ENCODE measurements at regions not wholly inside any gene's neighbourhood (a gene's known extent, or its start where the extent isn't known, plus 50 kb on each side); places are given as distances from the start of the nearest gene placed in this dataset.

DNA sequence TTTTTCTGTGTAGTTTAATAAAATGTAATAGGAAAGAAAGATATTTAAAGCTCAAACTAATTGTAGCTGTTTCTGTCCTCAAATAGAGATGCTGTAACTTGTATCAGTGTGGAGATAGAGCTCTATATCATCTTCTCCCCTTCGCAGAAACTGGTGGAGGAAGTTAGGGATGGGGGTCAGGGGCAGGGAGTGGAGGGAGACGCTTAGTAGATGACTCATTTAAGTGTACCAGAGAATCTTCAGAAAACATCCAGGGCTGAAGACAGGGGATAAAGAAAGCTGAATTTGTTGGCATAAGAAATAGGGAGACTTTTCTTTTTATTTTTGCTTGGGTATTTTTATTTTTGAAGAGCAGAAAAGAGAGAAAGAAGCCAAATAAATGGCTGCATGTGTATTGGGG is 282.6 kb upstream of the DPYD start:
- no peak for DNase-seq (ENCODE audit: low read depth in 2 of 2)

DNA sequence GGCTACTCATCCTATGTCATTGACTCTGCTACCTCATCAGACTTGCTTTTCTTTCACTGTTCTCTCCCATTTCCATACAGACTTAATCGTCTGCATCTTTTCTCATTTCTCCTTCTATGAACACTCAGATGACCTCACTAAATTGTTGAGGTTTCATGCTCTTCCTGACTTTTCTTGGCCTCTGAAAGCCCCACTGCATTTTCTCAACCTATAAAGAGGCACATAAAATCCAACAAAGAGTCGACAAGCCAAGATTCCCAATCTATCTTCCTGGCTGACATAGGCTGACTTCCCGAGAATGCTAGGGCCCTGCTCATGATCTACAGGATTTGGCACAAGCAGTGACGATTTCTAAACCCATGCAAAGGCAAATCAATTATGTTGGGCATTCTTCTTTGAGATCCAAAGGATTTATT is 280.8 kb upstream of the DPYD start:
- no peak for DNase-seq (ENCODE audit: low read depth in 2 of 2)

DNA sequence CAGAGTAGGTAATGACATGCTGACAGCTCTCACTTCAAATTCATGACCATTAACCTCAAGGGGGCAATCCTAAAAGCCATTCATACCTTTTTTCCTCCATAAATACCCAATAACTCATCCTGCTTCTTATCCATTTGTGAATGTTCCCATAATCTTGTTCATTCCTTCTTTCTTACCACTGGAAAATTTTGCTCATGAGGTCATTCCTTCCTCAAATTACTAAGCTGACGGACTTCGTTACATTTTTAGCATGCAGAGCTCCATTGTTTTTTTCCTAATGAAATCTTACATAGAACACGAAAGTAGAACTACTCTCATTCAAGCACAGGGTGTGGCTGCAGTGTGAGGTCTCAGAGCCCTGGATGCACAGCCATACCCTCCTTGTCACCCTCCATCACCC is 276.5 kb upstream of the DPYD start:
- DNase-seq (ENCODE audit: low read depth in 2 of 2): no peak

DNA sequence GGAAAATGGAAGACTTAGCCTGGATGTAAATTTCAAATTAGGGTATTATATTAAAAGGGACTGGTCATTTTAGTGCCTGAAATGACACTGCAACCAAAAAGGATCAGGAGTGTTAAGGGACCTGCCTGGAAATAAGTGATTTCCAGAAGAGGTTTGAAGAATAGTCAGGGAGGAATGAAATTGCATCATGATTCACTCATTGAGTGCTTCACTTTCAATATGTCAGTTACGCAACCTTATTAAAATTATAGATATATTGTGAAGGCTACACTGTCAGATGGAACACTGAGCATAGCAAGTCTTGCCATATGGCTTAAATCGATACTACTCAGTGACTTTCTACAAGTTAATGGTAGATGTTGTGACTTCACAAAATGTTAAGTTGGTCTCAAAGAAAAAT is 275.2 kb upstream of the DPYD start:
- DNase-seq (ENCODE audit: low read depth in 2 of 2): no peak

DNA sequence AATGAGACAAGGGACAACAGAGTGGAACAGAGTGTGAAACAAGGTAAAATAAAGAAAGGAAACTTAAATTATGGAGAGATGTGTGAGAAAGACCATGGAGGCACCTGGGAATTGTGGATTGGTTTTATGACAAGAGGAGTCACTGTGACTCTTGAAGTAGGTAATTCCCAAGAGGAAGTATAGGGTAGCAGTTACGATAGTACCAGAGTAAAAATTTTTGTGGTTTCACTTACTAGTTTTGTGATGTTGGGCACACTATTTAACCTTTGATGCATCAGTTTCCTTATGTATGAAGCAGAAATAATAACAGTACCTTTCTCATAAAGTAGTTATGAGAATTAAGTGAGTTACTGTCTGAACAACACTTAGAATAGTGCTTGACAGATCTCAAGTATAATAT is 267.9 kb upstream of the DPYD start:
- DNase-seq (ENCODE audit: low read depth in 2 of 2): no peak

DNA sequence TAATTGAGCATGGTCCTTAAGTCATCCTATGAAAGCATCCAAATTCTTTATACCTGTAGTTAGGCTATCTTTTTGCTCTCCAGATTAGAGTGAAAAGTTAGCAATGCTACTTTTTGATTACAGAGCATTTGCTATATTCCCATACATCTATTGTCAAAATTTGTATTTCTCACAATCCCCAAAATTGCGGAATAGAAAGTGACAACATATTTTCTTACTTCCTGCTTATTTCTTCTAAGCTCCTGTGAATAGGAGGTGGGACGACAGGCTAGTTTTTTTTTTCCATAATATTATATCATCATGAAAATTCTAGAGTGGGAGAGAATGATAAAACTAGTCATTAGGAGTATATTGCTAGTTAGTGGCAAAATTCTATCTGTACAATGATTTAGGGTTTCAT is 264.0 kb upstream of the DPYD start:
- no peak for DNase-seq (ENCODE audit: low read depth in 2 of 2)

- no peak for DNase-seq (ENCODE audit: low read depth in 2 of 2)
Measured at GRCh38 chr1:98181036-98181764, 260.4 kb upstream of the DPYD start.

GRCh38 chr1:98179151-98179773 is 258.4 kb upstream of the DPYD start:
- DNase-seq (ENCODE audit: low read depth in 2 of 2): no peak

GRCh38 chr1:98177751-98178150 is 256.9 kb upstream of the DPYD start:
- no peak for DNase-seq (ENCODE audit: low read depth in 2 of 2)

DNA sequence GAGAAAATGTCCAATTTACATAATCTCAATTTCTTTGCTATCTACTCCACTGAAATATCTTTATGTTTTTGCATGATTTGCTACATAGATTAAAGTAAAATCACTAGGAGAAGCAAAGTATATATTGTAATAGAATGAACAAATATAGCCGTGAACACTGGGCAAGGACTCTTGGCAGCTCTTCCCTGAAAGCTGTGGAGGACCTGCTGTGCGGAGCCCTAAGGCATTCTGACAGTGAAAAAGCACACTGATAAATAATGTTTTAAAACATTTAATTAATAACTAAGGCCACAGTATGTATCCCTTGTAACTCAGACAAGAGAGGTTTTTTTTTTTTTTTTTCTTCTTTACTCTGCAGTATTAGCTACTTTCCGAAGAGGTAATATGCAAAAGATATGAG is 256.1 kb upstream of the DPYD start:
- DNase-seq (ENCODE audit: low read depth in 2 of 2): no peak

GRCh38 chr1:98176414-98176813 is 255.6 kb upstream of the DPYD start:
- DNase-seq (ENCODE audit: low read depth in 2 of 2): no peak

DNA sequence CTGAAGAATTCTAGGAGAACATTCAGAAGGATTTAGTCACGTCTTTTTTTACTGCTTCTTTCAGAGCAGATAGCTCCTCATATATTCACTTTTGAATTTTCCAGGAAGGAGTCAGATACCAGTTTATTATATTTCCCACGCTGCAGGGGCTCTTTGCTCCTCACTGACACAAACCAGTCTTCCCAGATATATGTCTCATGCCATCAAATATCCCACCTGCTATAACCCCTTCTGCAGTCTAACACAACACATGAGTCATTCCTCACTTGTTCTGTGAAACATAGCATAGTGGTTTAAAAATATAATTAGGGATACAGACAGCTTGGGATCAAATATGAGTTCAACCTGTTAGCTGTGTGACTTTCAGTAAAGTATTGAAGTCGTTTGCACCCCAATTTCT is 251.7 kb upstream of the DPYD start:
- DNase-seq (ENCODE audit: low read depth in 2 of 2): no peak

DNA sequence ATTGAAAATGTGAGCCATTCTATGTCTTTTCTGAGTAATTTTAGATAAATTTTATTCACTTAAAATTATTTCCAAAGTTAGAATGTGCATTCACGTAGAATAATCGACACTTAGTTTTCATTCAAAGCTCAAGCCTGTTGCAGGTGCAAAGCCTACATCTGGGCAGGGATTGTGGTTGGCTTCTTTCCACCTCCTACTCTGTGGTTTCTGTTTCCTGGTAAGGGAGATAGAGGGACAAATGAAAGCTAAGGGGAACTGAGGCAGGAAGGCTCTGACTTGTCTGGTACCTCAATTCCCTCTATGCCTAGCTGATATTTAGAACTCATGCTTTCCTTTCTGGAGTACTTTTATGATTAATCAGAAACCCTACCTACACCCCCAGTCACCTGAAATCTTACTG is 251.2 kb upstream of the DPYD start:
- DNase-seq (ENCODE audit: low read depth in 2 of 2): no peak

DNA sequence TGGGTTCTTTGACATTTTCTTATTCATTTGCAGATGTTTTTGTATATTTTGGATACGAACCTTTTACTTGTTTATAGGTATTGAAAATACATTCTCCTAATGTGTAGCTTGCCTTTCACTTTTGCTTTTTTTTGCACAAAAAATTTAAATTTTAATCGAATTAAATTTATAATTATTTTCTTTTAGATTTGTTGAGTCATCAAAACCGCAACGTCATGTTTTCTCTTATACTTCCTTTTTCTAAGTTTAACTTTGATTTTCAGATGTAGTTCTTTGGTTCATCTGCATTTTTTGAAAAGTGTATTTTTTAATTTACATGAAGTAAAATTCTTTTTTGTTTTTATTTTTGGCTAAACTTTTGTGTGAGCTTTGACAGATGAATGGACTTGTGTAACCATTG is 243.7 kb upstream of the DPYD start:
- DNase-seq (ENCODE audit: low read depth in 2 of 2): no peak

GRCh38 chr1:98157524-98158313 is 236.9 kb upstream of the DPYD start:
- DNase-seq (ENCODE audit: low read depth in 2 of 2): no peak

- no peak for DNase-seq (ENCODE audit: low read depth in 2 of 2)
Measured at GRCh38 chr1:98147280-98147679, 226.4 kb upstream of the DPYD start.

DNA sequence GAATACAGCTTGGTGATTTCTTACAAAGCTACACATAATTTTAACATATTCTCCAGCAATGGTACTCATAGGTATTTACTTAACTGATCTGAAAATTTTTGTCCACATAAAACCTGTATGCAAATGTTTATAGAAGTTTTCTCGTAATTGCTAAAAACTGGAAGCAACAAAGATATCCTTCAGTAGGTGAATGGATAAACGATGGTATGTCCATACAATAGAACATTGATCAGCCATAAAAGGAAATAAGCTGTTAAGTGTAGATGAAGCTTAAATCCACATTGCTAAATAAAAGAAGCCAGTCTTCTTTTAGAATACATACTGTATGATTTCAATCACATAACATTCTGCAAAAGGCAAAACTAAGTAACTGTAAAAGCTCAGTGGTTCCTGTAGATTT is 224.8 kb upstream of the DPYD start:
- DNase-seq (ENCODE audit: low read depth in 2 of 2): no peak

GRCh38 chr1:98143403-98143802 is 222.6 kb upstream of the DPYD start:
- no peak for DNase-seq (ENCODE audit: low read depth in 2 of 2)

DNA sequence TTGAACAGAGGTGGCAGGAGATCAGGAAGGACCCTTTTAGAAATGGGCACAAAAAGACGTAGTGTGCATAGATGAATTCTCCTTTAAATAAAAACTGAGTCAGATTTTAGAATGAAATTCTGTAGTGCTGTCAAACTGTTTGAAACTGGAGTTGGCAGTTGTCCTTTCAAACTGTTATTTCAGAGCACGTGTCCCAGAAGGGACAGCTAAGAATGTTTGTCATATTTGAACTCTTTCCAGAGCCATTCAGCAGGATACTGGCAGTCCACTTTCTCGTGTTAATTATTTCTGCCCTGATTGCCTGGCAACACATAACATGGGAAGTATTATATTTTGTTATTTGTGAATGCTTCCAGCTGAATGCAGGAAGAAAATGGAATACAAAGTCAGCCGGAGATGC is 212.3 kb upstream of the DPYD start:
- no peak for DNase-seq (ENCODE audit: low read depth in 2 of 2)

DNA sequence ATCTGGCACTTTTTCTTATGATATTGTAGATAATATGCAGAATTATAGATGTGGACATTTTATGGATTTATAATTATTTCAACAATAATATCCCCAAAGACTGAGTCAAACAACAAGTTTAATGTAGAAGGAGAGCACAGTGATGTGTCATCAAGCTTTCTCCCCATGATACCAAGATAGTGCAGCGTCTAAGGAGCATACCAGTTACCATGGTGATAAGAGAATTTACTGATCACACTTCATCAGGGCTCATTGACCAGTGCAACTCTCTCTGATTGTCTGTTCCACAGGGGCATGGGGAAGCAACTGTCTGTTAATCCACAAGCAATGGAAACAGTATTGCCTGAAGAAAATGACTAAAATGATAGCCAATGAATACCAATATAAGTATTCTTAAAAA is 209.6 kb upstream of the DPYD start:
- DNase-seq (ENCODE audit: low read depth in 2 of 2): no peak

DNA sequence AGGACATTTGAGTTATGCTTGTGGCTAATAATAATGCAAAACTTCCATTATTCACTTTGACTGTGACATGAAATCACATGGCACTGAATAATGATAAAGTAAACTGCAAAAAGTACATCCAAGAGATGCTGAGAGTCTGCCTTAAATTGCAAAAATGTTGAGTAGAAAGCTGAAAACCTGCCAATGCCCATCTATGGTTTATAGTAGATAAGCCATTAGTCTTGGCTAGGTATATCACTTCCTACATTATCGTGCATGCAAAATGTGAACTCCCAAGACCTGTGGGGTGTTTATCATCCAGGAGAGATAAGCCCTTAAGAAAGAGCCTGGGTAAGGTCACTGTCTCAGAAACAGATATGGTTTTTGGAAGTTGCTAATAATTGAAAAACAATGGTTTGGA is 208.7 kb upstream of the DPYD start:
- no peak for DNase-seq (ENCODE audit: low read depth in 2 of 2)

- no peak for DNase-seq (ENCODE audit: low read depth in 2 of 2)
Measured at GRCh38 chr1:98126740-98127139, 205.9 kb upstream of the DPYD start.

GRCh38 chr1:98121646-98122045 is 200.8 kb upstream of the DPYD start:
- no peak for DNase-seq (ENCODE audit: low read depth in 2 of 2)

Measured in activated CD4-positive, alpha-beta T cell treated with anti-CD3 and anti-CD28 coated beads for 24 hours (primary cell).